ENCODE measurements at regions not wholly inside any gene's neighbourhood (a gene's known extent, or its start where the extent isn't known, plus 50 kb on each side); places are given as distances from the start of the nearest gene placed in this dataset.
"Not testable (repeated sequence)": the region's sequence is repeated elsewhere in the genome, so short reads cannot be mapped to it uniquely, and the experiment has no call there.

DNA sequence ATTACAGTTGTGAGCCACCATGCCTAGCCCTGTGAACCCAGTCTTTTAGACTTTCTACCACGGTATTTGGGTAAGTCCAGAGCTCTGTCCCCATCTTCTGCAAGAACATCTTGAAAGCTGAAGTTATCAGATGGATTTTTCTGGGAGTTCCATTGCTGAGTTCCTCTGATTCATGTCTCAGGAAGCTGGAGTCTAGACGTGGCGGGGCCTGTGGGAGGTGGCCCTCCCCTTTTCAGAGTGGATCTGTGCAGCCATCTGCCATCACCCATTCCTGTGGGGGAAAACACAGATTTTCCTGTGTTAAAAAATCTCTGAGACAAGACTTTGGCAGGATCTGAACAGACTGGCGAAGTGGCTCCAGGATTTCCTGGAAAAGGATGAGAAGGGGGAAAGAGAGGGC, 234.3 kb downstream of the NPIPA7 start:
- in situ Hi-C loops (cut with HindIII; ENCODE audit: low sequenced_read_pairs), result not testable (repeated sequence)

DNA sequence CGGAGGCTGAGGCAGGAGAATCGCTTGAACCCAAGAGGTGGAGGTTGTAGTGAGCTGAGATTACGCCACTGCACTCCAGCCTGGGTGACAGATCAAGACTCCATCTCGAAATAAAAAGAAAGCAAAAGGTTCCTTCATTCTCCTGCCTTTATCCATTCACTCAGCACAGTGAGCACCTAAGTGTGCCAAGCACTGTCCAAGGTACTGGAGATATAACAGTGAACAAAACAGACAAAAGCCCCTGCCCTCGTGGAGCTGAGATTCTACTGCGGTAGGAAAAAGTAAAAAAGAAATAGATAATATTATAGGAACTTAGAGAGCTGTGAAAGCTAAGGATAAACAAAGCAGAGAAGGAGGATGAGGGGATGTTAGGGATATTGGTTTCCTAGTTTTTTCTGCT, 235.5 kb downstream of the NPIPA7 start:
- in situ Hi-C loops (cut with HindIII; ENCODE audit: low sequenced_read_pairs), result not testable (repeated sequence)

DNA sequence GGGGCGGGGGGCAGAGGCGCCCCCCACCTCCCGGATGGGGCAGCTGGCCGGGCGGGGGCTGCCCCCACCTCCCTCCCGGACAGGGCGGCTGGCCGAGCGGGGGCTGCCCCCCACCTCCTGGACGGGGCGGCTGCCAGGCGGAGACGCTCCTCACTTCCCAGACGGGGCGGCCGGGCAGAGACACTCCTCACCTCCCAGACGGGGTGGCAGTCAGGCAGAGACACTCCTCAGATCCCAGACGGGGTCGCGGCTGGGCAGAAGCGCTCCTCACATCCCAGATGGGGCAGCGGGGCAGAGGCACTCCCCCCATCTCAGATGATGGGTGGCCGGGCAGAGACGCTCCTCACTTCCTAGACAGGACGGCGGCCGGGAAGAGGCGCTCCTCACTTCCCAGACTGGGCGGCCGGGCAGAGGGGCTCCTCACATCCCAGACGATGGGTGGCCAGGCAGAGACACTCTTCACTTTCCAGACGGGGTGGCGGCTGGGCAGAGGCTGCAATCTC, 240.1 kb downstream of the NPIPA7 start:
- in situ Hi-C loops (cut with HindIII; ENCODE audit: low sequenced_read_pairs), result not testable (repeated sequence)

DNA sequence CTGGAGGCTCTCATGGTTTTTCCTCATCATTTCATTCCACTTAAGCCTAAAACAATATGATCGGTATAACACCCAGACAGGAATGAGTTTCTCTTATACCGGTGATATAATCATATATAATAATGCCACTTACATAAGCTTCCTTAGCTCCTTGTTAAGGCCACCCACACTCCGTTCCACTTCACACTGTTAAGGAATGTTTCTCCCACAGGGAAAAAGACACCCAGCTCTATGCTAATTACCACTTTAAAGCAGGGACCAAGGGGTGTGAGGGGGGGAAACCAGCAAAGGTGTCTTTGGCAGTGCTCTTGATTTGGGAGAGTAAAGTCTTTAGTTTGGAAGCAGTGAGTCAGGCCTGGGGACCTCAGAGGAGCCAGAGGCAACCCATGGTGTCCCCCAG, 245.4 kb downstream of the NPIPA7 start:
- in situ Hi-C loops (cut with HindIII; ENCODE audit: low sequenced_read_pairs), result not testable (repeated sequence)

DNA sequence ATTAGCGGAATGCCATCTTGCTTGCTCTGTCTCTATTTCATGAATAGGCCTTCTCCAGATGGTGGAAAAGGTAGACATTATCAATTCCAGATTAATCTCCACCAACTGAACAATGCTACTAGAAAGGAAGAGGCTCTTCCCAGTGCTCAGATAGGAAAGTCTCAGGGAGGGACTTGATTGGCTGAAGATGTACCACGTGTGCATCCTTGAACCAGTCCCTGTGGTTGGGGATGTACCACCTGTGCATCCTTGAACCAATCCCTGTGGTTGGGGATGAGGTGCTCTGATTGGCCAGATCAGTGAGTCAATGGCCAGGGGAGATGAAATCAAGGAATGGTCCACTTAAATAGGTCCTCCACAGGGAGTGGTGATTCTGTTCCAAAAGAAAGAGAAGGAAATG, 246.2 kb downstream of the NPIPA7 start:
- in situ Hi-C loops (cut with HindIII; ENCODE audit: low sequenced_read_pairs), result not testable (repeated sequence)

DNA sequence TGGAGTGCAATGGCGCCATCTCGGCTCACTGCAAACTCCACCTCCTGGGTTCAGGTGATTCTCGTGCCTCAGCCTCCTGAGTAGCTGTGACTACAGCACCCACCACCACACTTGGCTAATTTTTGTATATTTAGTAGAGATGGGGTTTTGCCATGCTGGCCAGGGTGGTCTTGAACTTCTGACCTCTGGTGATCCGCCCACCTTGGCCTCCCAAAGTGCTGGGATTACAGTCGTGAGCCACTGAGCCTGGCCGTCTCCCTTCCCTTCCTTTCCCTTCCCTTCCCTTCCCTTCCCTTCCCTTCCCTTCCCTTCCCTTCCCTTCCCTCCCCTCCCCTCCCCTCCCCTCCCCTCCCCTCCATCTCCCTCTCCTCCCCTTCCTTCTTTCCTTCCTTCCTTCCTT, 248.9 kb downstream of the NPIPA7 start:
- in situ Hi-C loops (cut with HindIII; ENCODE audit: low sequenced_read_pairs), result not testable (repeated sequence)

DNA sequence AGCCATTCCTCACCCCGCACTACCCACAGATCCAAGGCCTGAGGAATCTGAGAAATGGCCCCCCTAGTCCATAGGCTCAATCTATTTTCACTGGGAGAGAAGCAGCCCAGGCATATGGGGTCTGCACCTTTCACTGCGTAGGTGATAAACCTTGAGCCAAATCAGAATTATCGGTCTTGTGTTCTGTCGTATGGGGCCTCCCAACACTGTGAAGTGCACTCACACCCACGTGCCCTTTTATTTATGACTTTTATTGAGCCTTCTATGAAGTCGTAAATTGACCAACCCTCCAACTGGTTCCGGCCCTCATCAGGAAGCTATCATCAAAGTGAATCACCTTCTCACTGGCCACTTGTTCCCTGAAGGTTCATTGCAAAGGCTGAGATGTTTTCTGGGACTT, 259.3 kb downstream of the NPIPA7 start:
- in situ Hi-C loops (cut with HindIII; ENCODE audit: low sequenced_read_pairs), result not testable (repeated sequence)

DNA sequence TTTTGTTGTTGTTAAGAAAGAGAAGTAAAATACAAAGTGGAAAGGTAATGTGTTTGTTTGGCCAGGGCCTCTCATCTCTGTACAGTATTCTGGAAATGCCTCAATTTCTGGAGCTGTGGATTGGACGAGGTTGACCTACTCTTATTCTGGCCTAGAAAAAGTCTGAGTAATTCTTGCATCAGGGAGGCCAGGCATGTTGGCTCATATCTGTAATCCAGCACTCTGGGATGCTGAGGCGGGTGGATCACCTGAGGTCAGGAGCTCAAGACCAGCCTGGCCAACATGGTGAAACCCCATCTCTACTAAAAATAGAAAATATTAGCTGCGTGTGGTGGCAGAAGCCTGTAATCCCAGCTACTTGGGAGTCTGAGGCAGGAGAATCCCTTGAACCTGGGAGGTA, 259.8 kb downstream of the NPIPA7 start:
- in situ Hi-C loops (cut with HindIII; ENCODE audit: low sequenced_read_pairs), result not testable (repeated sequence)

DNA sequence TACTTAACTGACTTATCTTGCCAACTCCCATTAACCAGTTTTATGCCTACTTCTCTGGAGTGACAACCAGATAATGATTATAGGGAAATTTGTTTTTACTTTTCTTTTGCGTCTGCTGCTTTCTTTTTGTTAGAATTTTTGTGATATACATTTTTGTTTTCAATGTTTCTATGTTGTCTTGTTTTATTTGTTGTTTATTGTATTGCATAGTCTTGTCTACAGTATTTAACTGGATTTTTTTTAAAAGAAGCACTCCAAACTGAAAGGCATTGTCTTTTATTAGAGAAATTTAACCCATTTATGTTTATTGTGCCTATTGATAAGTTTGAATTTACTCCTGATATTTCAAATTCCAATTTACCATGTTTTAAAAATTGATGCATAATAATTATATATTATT, 264.9 kb downstream of the NPIPA7 start:
- in situ Hi-C loops (cut with HindIII; ENCODE audit: low sequenced_read_pairs), result not testable (repeated sequence)

DNA sequence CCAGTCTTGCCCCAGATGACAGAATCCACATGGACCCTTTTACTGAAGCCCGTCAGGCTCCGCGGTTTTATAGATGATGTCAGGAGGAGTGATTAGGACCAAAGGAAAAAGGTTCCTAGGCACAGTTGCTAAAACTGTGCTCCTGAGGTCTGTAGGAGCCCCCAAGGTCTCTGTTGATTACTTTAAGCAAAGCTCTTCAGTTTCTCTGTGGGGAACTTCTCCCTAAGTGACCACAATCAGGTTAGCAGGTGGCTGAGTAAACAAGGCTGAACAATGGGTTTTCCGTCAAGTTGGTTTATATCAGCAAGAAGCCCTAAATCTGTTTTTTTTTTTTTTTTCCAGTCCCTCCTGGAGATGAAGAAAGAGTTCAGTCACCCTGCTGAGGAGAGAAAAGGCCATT, 269.1 kb downstream of the NPIPA7 start:
- in situ Hi-C loops (cut with HindIII; ENCODE audit: low sequenced_read_pairs), result not testable (repeated sequence)

DNA sequence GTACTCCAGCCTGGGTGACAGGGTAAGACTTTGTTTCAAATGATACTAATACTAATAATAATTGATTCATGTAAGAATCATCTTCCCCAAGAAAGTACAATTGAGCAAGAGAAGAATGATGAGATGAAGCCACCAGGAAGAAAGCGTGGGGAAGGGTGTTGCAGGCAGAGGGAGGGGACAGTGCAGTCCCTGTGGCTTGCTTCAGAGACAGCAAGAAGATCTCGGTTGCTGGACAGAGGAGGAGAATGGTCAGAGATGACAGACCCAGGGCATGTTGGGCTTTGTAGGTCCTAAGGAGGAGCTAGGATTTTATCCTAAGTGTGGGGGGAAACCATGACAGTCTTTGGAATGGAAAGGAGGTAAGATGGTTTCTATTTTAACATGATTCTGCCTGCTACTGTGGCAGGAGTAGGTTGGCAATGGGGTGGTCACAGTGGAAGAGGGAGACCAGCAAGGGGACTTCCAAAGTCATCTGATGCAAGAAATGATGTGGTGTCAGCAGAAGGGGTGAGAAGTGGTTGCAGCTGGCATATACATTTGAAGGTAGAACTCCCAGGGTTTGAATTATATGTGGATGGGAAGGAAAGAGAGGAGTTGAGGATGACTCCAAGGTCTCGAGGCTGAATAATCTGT, 293.4 kb downstream of the NPIPA7 start:
- in situ Hi-C loops (cut with HindIII; ENCODE audit: low sequenced_read_pairs), result not testable (repeated sequence)

DNA sequence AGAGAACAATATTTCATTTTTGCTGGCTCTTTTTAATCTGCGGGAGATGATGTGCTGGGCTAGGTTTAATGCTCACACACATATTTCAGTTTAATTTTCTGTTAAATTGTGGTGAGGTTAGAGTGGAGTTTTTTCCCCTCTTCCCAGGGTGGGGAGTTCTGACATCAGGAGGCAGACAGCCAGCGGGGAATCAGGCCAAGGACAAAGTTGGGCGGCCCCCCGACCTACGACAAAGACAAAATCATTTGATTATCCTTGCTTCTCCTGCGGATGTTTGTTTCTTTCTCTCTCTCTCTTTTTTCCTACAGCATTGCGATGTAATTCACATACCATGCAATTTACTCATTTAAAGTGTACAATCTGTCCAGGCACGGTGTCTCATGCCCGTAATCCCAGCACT, 295.9 kb downstream of the NPIPA7 start:
- in situ Hi-C loops (cut with HindIII; ENCODE audit: low sequenced_read_pairs), result not testable (repeated sequence)

DNA sequence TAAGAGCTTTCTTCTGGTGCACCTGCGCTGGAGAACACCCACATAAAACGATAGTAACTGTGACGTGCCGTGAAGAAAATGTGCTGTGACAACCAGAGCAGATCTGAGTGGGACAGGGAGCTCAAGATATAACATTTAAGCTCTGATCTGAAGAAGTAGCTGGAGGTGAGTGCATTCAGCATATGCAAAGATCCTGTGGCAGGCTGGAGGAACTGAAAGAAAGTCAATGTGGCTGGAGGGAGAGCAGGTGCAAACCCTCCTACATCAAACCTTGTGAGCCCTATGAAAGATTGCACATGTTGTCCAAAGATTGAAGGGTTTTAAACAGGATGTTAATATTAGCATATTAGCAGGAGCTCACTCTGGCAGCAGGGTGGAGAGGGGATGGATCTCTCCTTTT, 342.9 kb downstream of the NPIPA7 start:
- in situ Hi-C loops (cut with HindIII; ENCODE audit: low sequenced_read_pairs), result not testable (repeated sequence)

DNA sequence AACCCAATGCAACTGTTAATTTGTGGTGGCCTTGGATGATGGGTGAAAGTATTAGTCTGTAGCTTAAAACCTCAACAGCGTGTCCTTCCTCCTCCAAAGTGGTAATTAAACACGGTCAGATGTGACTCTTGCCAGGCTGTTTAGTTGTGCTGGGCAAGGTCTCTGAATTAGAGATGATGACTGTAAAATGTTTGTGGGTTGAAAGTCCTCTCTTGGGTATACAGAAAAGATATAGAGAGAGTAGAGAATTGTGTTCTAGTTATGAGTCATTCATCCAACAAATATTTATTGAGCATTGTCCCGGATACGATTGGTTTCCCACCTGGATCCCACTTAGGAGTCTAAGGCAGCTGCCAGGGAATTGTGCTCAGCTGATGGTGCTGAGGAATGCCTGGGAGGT, 343.7 kb downstream of the NPIPA7 start:
- in situ Hi-C loops (cut with HindIII; ENCODE audit: low sequenced_read_pairs), result not testable (repeated sequence)

DNA sequence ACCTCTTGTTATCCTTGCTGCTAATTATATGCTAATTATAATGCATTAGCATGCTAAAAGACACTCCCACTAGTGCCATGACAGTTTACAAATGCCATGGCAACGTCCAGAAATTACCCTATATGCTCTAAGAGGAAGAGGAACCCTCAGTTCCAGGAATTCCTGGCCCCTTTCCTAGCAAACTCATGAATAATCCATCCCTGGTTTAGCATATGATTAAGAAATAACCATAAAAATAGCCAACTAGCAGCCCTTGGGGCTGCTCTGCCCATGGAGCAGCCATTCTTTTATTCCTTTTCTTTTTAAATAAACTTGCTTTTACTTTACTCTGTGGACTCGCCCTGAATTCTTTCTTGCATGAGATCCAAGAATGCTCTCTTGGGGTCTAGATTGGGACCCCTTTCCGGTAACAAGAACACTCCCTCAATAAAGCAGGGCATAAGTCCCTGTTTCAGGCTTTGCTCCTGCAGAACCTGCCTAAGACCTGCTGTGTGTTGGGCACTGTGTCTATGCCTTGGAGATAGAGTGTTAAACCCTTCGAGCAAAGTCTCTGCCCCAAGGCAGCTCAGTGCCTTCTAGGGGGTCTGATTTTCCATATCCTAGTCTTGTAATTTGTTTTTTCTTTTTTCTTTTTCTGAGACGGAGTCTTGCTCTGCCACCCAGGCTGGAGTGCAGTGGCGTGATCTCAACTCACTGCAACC, 345.0 kb downstream of the NPIPA7 start:
- in situ Hi-C loops (cut with HindIII; ENCODE audit: low sequenced_read_pairs), result not testable (repeated sequence)

DNA sequence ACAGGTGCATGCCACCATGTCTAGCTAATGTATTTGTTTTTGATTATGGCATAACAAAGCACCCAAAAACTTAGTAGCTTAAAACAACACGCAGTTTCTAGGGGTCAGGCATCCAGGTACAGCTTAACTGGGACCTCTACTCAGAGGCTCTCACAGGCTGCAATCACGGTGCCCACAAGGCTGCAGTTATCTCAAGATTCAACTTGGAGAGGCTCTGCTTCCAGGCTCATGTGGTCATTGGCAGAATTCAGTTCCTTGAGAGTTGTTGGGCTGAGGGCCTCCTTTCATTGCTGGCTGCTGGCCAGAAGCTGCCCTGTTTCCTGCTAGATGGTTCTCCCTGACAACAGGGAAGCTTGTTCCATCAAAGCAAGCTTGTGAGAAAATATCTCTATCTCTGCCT, 348.1 kb downstream of the NPIPA7 start:
- in situ Hi-C loops (cut with HindIII; ENCODE audit: low sequenced_read_pairs), result not testable (repeated sequence)

DNA sequence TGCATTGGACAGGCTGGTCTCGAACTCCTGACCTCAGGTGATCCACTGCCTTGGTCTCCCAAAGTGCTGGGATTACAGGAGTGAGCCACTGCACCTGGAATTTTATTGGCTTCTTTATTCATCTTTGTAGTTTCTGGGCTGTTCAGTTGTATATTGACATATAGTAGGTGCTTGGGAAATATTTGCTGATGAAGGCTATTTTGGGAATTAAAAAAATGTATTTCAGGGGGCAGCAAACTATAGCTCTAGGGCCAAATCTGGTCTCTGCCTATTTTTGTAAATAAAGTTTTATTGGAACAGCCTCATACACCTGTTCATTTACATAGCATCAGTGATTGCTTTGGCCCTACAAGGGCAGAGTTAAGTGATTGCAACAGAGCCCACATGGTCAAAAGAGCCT, 363.6 kb downstream of the NPIPA7 start:
- in situ Hi-C loops (cut with HindIII; ENCODE audit: low sequenced_read_pairs), result not testable (repeated sequence)

DNA sequence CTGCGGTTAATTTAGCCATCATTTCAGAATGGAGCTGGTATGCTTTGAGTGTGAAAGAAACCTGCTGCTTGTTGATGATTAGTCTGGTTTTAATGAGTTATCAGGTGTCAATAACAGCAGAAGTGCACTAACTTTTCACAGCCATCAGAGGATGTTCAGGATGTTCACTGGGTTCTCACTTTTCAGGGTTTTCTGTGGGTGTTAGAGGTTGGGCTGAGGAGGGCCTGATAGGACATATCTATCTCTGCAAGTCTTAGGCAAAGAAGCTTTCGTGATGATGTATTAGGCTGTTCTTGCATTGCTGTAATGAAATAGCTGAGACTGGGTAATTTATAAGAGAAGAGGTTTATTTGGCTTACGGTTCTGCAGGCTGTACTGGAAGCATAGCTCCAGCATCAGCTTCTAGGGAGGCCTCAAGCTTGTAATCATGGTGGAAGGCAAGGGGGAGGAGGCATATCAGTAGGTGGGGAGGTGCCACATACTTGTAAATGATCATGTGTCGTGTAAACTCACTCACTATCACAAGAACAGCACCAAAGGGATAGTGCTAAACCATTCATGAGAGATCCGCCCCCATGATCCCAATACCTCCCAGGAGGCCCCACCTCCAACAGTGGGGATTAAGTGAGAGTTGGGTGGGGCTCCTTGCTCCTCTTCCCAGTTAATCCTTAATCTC, 376.2 kb downstream of the NPIPA7 start:
- in situ Hi-C loops (cut with HindIII; ENCODE audit: low sequenced_read_pairs), result not testable (repeated sequence)

DNA sequence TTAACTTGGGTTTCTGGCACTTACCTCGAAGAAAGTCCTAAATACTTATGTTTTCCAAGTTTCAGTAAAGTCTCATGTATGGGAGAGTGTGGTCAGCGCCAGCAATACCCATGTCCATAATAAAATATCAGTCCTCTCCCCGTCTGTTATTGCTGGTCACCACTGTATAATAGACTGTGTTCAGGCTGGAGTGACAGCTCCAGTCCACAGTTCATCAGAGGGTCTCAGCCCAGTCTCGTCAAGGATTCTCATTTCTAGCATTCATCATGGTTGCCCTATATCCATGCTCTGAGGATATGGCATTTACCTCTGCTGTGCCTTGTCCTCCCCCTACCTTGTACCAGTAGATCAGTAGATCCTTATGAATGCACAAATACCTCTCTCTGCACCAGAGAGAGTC, 384.5 kb downstream of the NPIPA7 start:
- in situ Hi-C loops (cut with HindIII; ENCODE audit: low sequenced_read_pairs), result no loop called here

DNA sequence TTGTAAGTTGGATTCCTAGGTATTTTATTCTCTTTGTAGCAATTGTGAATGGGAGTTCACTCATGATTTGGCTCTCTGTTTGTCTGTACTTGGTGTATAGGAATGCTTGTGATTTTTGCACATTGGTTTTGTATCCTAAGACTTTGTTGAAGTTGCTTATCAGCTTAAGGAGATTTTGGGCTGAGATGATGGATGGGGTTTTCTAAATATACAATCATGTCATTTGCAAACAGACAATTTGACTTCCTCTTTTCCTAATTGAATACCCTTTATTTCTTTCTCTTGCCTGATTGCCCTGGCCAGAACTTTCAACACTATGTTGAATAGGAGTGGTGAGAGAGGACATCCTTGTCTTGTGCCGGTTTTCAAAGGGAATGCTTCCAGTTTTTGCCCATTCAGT, 391.8 kb downstream of the NPIPA7 start:
- in situ Hi-C loops (cut with HindIII; ENCODE audit: low sequenced_read_pairs), result not testable (repeated sequence)

DNA sequence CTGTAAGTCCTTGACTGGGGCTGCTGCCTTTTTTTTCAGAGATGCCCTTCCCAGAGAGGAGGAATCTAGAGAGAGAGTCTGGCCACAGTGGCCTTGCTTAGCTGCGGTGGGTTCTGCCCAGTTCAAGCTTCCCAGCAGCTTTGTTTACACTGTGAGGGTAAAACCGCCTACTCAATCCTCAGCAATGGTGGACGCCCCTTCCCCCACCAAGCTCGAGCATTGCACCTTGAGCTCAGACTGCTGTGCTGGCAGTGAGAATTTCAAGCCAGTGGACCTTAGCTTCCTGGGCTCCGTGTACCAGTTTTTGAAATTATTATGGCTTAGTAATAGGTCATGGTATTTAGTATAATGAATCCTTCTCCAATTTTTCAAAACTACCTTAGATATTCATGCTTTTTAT, 395.4 kb downstream of the NPIPA7 start:
- in situ Hi-C loops (cut with HindIII; ENCODE audit: low sequenced_read_pairs), result no loop called here

DNA sequence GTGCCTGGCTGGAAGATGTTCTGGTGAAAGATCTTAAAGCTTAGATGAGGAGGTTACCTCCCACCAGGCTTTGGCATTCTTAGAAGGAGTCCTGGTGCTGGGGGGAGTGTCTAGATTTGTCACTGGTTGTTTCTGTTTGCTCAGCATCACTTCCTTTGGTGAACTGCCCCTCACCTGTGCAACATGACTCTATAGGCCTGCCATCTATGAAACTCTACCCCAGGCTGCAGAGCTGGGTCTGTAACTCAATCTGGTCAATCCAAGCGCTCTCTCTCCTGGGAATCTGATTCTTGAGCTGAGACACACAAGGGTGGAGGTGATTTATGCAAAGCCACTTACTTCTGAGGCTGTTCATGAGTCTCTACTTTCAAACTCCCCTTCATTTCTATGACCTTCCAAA, 399.4 kb downstream of the NPIPA7 start:
- in situ Hi-C loops (cut with HindIII; ENCODE audit: low sequenced_read_pairs), result no loop called here
